SK-N-SH (cell line): ENCODE measurements at regions not wholly inside any gene's neighbourhood (a gene's known extent, or its start where the extent isn't known, plus 50 kb on each side); places are given as distances from the start of the nearest gene placed in this dataset.

ENCODE experiments used
- CTCF ChIA-PET: fragments of 300-600, 350-600 bp; formaldehyde crosslinking; extraction: SDS; loops from one replicate; lab custom pipeline; 2021; lab: Yijun Ruan, JAX
- POLR2A ChIA-PET: fragments of 350-600 bp; sonication (Branson Sonifier 250); formaldehyde crosslinking; extraction: SDS; loops from one replicate; lab custom pipeline; 2020; ENCODE audit warnings: antibody characterized with exemption, inconsistent platforms; lab: Yijun Ruan, JAX
- DNase-seq: peaks from one replicate; pipeline ENCODE4 v3.0.0; 2012
- H2AFZ ChIP-seq: fragments of 200-600 bp; sonication (generic); 2 replicates; pipeline ENCODE4 v1.8.1; 2016; ENCODE audit warnings: antibody characterized with exemption, mild to moderate bottlenecking, low read depth
- H3F3A ChIP-seq: fragments of 200-600 bp; sonication (generic); replicated peaks from 2 replicates; pipeline ENCODE3; 2016; ENCODE audit warnings: antibody characterized with exemption, mild to moderate bottlenecking; ENCODE audit not compliant: insufficient read depth
- H3K27ac ChIP-seq, 2 experiments: fragments of 200-500 bp in 1 of 2; fragments of 200-600 bp in 1 of 2; sonication (Bioruptor generic) in 1 of 2; sonication (generic), shearing (Covaris generic) in 1 of 2; 2 replicates each; pipeline versions ENCODE4 v1.5.1 to v1.6.1; 2014 to 2016; ENCODE audit warnings: low read depth in 2 of 2, inconsistent platforms in 1 of 2, low read length in 1 of 2, mild to moderate bottlenecking in 1 of 2, mixed read lengths in 1 of 2
- H3K27me3 ChIP-seq: fragments of 200-600 bp; sonication (generic), shearing (Covaris generic); 2 replicates; pipeline ENCODE4 v1.6.1; 2016; ENCODE audit warnings: mixed run types; ENCODE audit not compliant: insufficient read depth
- H3K36me3 ChIP-seq, 2 experiments: fragments of 200-500 bp in 1 of 2; fragments of 200-600 bp in 1 of 2; sonication (Bioruptor generic) in 1 of 2; sonication (generic) in 1 of 2; replicated peaks in 1 of 2; 2 replicates each; pipeline versions ENCODE3 to v1.5.1; 2014 to 2016; ENCODE audit warnings: low read length in 1 of 2, mild to moderate bottlenecking in 1 of 2; ENCODE audit not compliant: insufficient read depth in 2 of 2, control insufficient read depth in 1 of 2
- H3K4me1 ChIP-seq, 2 experiments: fragments of 200-500 bp in 1 of 2; fragments of 200-600 bp in 1 of 2; sonication (Bioruptor generic) in 1 of 2; sonication (generic), shearing (Covaris generic) in 1 of 2; 2 replicates each; pipeline versions ENCODE4 v1.5.1 to v1.6.1; 2014 to 2016; ENCODE audit warnings: low read depth in 1 of 2, low read length in 1 of 2, mixed run types in 1 of 2; ENCODE audit not compliant: insufficient read depth in 2 of 2, control insufficient read depth in 1 of 2
- H3K4me2 ChIP-seq: fragments of 200-600 bp; sonication (generic), shearing (Covaris generic); 2 replicates; pipeline ENCODE4 v1.6.1; 2017; ENCODE audit warnings: mixed run types
- H3K4me3 ChIP-seq, 2 experiments: fragments of 200-500 bp in 1 of 2; fragments of 200-600 bp in 1 of 2; sonication (Bioruptor generic) in 1 of 2; sonication (generic), shearing (Covaris generic) in 1 of 2; 2 replicates each; pipeline versions ENCODE4 v1.5.1 to v1.8.1; 2014 to 2016; ENCODE audit warnings: low read depth in 2 of 2, inconsistent platforms in 1 of 2, low read length in 1 of 2, mild to moderate bottlenecking in 1 of 2, mixed read lengths in 1 of 2, moderate library complexity in 1 of 2
- H3K79me2 ChIP-seq: fragments of 200-600 bp; sonication (generic); 2 replicates; pipeline ENCODE4 v1.8.1; 2017; ENCODE audit warnings: mild to moderate bottlenecking; ENCODE audit not compliant: insufficient read depth
- H3K9ac ChIP-seq: fragments of 200-600 bp; sonication (generic); 2 replicates; pipeline ENCODE4 v1.6.1; 2017; ENCODE audit warnings: mixed run types
- H3K9me2 ChIP-seq: fragments of 200-600 bp; sonication (generic); 2 replicates; pipeline ENCODE4 v1.6.1; 2017; ENCODE audit warnings: mixed run types
- H3K9me3 ChIP-seq: fragments of 200-600 bp; sonication (generic); 2 replicates; pipeline ENCODE4 v1.6.1; 2017; ENCODE audit warnings: mixed run types, mild to moderate bottlenecking, moderate library complexity
- H4K20me1 ChIP-seq: fragments of 200-600 bp; sonication (generic); 2 replicates; pipeline ENCODE4 v1.6.1; 2017; ENCODE audit warnings: mild to moderate bottlenecking, mixed run types; ENCODE audit not compliant: insufficient read depth
- EP300 ChIP-seq, 2 experiments: IDR thresholded peaks; 2 replicates each; pipeline versions ENCODE4 v1.4.0 to v1.6.1; 2012; ENCODE audit warnings: borderline replicate concordance in 1 of 2, low read depth in 1 of 2, low read length in 1 of 2
- FOSL2 ChIP-seq: IDR thresholded peaks from 2 replicates; pipeline ENCODE4 v1.4.0; 2012; ENCODE audit warnings: low read depth, mild to moderate bottlenecking, moderate library complexity, borderline replicate concordance
- FOXM1 ChIP-seq: IDR thresholded peaks from 2 replicates; pipeline ENCODE4 v1.4.0; 2012; ENCODE audit warnings: low read depth, mild to moderate bottlenecking
- GATA2 ChIP-seq: sonication (generic); formaldehyde crosslinking; IDR thresholded peaks from 2 replicates; pipeline ENCODE4 v1.5.0; 2020; ENCODE audit warnings: mild to moderate bottlenecking, missing genetic modification reagents
- JUND ChIP-seq: IDR thresholded peaks from 2 replicates; pipeline ENCODE4 v1.4.0; 2012
- MEF2A ChIP-seq: IDR thresholded peaks from 2 replicates; pipeline ENCODE4 v1.4.0; 2012; ENCODE audit warnings: low read depth, borderline replicate concordance
- MXI1 ChIP-seq: IDR thresholded peaks from 2 replicates; pipeline ENCODE4 v1.6.1; 2012; ENCODE audit warnings: mild to moderate bottlenecking, low read depth, low read length, improper control_type of control experiment
- NFIC ChIP-seq: IDR thresholded peaks from 2 replicates; pipeline ENCODE4 v1.4.0; 2012; ENCODE audit warnings: borderline replicate concordance
- POLR2AphosphoS5 ChIP-seq: IDR thresholded peaks from 2 replicates; pipeline ENCODE4 v1.6.1; 2012; ENCODE audit warnings: low read depth, low read length
- RAD21 ChIP-seq: IDR thresholded peaks from 2 replicates; pipeline ENCODE4 v1.6.1; 2012; ENCODE audit warnings: mild to moderate bottlenecking, low read length
- RXRA ChIP-seq: IDR thresholded peaks from 2 replicates; pipeline ENCODE4 v1.4.0; 2012; ENCODE audit warnings: low read depth, mild to moderate bottlenecking, borderline replicate concordance
- SIN3A ChIP-seq: IDR thresholded peaks from 2 replicates; pipeline ENCODE4 v1.6.1; 2012; ENCODE audit warnings: low read depth, mild to moderate bottlenecking, low read length, moderate library complexity, borderline replicate concordance
- SMC3 ChIP-seq: IDR thresholded peaks from 2 replicates; pipeline ENCODE4 v1.6.1; 2012; ENCODE audit warnings: low read depth, low read length, improper control_type of control experiment
- TCF12 ChIP-seq: IDR thresholded peaks from 2 replicates; pipeline ENCODE4 v1.4.0; 2012
- TEAD4 ChIP-seq: IDR thresholded peaks from 2 replicates; pipeline ENCODE4 v1.4.0; 2012; ENCODE audit warnings: mild to moderate bottlenecking, borderline replicate concordance; ENCODE audit not compliant: insufficient read depth
- WGBS: methylation state at CpG from one replicate; pipeline ENCODE4 v1.1.6; 2017; ENCODE audit warnings: low lambda C conversion rate; 5-methylcytosine and 5-hydroxymethylcytosine counted together
- TF ChIP-seq, protein P1 (sequence below): fragments of 150-350 bp; IDR thresholded peaks from 2 replicates; pipeline ENCODE4 v1.6.1; 2016; ENCODE audit warnings: mild to moderate bottlenecking, low read depth, low read length
- TF ChIP-seq, protein P2 (sequence below): IDR thresholded peaks from 2 replicates; pipeline ENCODE4 v1.4.0; 2012; ENCODE audit warnings: low read depth, borderline replicate concordance
- TF ChIP-seq, protein P3 (sequence below): IDR thresholded peaks from 2 replicates; pipeline ENCODE4 v1.4.0; 2012; ENCODE audit warnings: low read depth, borderline replicate concordance
- TF ChIP-seq, protein P4 (sequence below): IDR thresholded peaks from 2 replicates; pipeline ENCODE4; 2012

DNA sequence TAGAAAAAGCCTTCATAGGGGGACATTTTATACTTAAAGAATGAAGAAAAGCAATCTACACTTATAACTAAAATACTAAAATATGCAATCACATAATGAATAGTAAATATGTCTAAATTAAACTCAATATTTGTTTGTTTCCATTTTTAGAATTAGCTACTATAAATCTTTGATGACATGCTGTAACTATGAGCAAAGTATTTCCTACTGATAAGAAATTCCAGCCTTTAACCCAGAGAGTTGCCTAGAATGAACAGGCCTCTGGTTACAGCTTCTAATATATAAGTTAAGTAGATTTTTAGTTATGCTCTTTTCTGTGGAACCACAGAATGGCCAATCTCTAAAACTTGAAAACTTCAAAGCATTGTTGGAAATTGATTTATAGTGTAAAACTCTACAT, 1465.6 kb upstream of the ZEB2 start:
- no peak for DNase-seq
- TF ChIP-seq TEAD4 (no peak), GATA2 (CRISPR knock-in tag) (no peak), RAD21 (no peak), POLR2AphosphoS5 (no peak), SIN3A (no peak), MXI1 (no peak), RXRA (no peak)
- TF ChIP-seq, protein P1, sequence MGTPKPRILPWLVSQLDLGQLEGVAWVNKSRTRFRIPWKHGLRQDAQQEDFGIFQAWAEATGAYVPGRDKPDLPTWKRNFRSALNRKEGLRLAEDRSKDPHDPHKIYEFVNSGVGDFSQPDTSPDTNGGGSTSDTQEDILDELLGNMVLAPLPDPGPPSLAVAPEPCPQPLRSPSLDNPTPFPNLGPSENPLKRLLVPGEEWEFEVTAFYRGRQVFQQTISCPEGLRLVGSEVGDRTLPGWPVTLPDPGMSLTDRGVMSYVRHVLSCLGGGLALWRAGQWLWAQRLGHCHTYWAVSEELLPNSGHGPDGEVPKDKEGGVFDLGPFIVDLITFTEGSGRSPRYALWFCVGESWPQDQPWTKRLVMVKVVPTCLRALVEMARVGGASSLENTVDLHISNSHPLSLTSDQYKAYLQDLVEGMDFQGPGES = no peak
- TF ChIP-seq, protein P2, sequence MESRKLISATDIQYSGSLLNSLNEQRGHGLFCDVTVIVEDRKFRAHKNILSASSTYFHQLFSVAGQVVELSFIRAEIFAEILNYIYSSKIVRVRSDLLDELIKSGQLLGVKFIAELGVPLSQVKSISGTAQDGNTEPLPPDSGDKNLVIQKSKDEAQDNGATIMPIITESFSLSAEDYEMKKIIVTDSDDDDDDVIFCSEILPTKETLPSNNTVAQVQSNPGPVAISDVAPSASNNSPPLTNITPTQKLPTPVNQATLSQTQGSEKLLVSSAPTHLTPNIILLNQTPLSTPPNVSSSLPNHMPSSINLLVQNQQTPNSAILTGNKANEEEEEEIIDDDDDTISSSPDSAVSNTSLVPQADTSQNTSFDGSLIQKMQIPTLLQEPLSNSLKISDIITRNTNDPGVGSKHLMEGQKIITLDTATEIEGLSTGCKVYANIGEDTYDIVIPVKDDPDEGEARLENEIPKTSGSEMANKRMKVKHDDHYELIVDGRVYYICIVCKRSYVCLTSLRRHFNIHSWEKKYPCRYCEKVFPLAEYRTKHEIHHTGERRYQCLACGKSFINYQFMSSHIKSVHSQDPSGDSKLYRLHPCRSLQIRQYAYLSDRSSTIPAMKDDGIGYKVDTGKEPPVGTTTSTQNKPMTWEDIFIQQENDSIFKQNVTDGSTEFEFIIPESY = no peak
- TF ChIP-seq, protein P3, sequence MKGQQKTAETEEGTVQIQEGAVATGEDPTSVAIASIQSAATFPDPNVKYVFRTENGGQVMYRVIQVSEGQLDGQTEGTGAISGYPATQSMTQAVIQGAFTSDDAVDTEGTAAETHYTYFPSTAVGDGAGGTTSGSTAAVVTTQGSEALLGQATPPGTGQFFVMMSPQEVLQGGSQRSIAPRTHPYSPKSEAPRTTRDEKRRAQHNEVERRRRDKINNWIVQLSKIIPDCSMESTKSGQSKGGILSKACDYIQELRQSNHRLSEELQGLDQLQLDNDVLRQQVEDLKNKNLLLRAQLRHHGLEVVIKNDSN = no peak
- H3K79me2 ChIP-seq = no peaks in the 10 kb centered on the region
- H3K9ac ChIP-seq = no peak overlapping the region
- H3K27me3 ChIP-seq = no peaks in the 10 kb centered on the region
- H2AFZ ChIP-seq = no peak overlapping the region
- no peaks in the 10 kb centered on the region; the same call in 1 of the 2 replicates for H3K9me3 ChIP-seq
- ChIA-PET POLR2A (no interaction called here), CTCF (no interaction called here)
- H3K4me1 ChIP-seq = no peaks in the 10 kb centered on the region
- no peaks in the 10 kb centered on the region for H3K36me3 ChIP-seq
- no peaks in the 10 kb centered on the region for H4K20me1 ChIP-seq
- no peak overlapping the region for H3K27ac ChIP-seq
- H3K9me2 ChIP-seq = no peaks in the 10 kb centered on the region
- H3K4me3 ChIP-seq = no peak overlapping the region
- H3F3A ChIP-seq = peaks cover 4% of the 10 kb centered on the region
- H3K4me2 ChIP-seq = no peak overlapping the region

DNA sequence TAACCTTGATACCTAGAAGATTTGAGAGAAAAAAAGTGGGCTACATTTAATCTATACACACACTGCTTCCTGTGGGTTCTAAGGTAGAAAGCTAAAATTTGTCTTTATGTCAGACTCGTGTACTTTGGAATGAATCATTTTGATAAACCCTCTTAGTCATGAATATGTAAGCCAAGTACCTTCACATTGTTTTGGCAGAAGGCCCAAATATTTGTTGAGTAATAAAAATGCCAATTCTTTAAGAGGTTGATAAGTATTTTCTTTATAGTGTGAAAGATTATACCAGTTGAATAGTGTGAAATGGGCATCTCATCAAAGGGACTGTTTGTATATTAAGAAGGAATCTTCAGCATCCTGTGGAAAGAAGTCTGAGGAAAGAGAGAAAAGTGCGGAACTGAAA, 1464.7 kb upstream of the ZEB2 start:
- Histone ChIP-seq H3K9ac (no peak overlapping the region), H3K4me2 (no peak overlapping the region)

More for the DNA sequence above, 1464.7 kb upstream of the ZEB2 start:
- H3K79me2 ChIP-seq = no peaks in the 10 kb centered on the region
- no peaks in the 10 kb centered on the region for H3K9me2 ChIP-seq
- no peak for DNase-seq
- TF ChIP-seq, protein P4, sequence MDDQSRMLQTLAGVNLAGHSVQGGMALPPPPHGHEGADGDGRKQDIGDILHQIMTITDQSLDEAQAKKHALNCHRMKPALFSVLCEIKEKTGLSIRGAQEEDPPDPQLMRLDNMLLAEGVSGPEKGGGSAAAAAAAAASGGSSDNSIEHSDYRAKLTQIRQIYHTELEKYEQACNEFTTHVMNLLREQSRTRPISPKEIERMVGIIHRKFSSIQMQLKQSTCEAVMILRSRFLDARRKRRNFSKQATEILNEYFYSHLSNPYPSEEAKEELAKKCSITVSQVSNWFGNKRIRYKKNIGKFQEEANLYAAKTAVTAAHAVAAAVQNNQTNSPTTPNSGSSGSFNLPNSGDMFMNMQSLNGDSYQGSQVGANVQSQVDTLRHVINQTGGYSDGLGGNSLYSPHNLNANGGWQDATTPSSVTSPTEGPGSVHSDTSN = peak; percentile 92
- TF ChIP-seq EP300 (IDR thresholded peaks at IDR 0.05; ENCODE audit: borderline replicate concordance in 1 of 2, low read depth in 1 of 2, low read length in 1 of 2) (peak in 1 of 2 experiments; percentile 78; a peak in 1 of 4 replicates), FOXM1 (0 out of 2 replicates have a peak, but pooled peaks have one; percentile 42), FOSL2 (peak; percentile 83), GATA2 (CRISPR knock-in tag) (no peak), TEAD4 (peak; percentile 79), MEF2A (no peak), SMC3 (no peak), TCF12 (peak; percentile 79), POLR2AphosphoS5 (0 out of 2 replicates have a peak, but pooled peaks have one; percentile 27), NFIC (peak; percentile 95), JUND (peak; percentile 91)
- TF ChIP-seq, protein P2 = 0 out of 2 replicates have a peak, but pooled peaks have one; percentile 19
- POLR2A ChIA-PET = no interaction called here
- H3K4me1 ChIP-seq = no peaks in the 10 kb centered on the region
- no peaks in the 10 kb centered on the region for H3K27me3 ChIP-seq
- H2AFZ ChIP-seq = no peak overlapping the region
- no peak overlapping the region for H3K27ac ChIP-seq
- no peaks in the 10 kb centered on the region for H3K36me3 ChIP-seq
- no peaks in the 10 kb centered on the region for H4K20me1 ChIP-seq
- H3K9me3 ChIP-seq = no peaks in the 10 kb centered on the region; the same call in 1 of the 2 replicates
- no peak overlapping the region for H3K4me3 ChIP-seq
- WGBS = 47% methylated on average over 2 of the region's 2 CpGs
- H3F3A ChIP-seq = no peaks in the 10 kb centered on the region
- CTCF ChIA-PET = no interaction called here
